ENCODE measurements at regions not wholly inside any gene's neighbourhood (a gene's known extent, or its start where the extent isn't known, plus 50 kb on each side); places are given as distances from the start of the nearest gene placed in this dataset.
A peak's percentile ranks its signal among the peaks of the same experiment; 100 is the strongest.

- no peaks in the 10 kb centered on the region for H3K9me3 ChIP-seq
- TF ChIP-seq EHMT2 (IDR thresholded peaks at IDR 0.05; ENCODE audit: low read depth) (no peak), SREBF2 (IDR thresholded peaks at IDR 0.05) (no peak), E2F6 (IDR thresholded peaks at IDR 0.05; ENCODE audit: borderline replicate concordance, low read depth) (no peak), CBX8 (IDR thresholded peaks at IDR 0.05) (no peak), ELK1 (IDR thresholded peaks at IDR 0.05; ENCODE audit: low read depth, low read length) (no peak), CEBPB (IDR thresholded peaks at IDR 0.05) (0 out of 4 replicates have a peak, but pooled peaks of 1 of the 2 experiments have one; percentile 7), NPAS2 (CRISPR knock-in tag; IDR thresholded peaks at IDR 0.05; ENCODE audit: borderline replicate concordance) (no peak), MAX (IDR thresholded peaks at IDR 0.05) (no peak)
- H3K4me2 ChIP-seq = no peak overlapping the region
- no peak overlapping the region for H3K4me3 ChIP-seq
- DNase-seq (ENCODE audit: low read depth in 1 of 2, low spot score in 1 of 2) = no peak
- no peaks in the 10 kb centered on the region for H3K4me1 ChIP-seq
- ChIA-PET CTCF (no interaction called here), POLR2A (no interaction called here)
- no peak for FAIRE-seq
- no peak for ATAC-seq
- 48% methylated on average over 1 of the region's 1 CpG for WGBS (ENCODE audit: missing lambda C conversion rate)
- no peak overlapping the region for H3K27ac ChIP-seq
Observed at GRCh38 chr3:105315144-105315543, 51.6 kb upstream of the ALCAM start.

- H3K4me3 ChIP-seq = no peak overlapping the region
- POLR2A ChIA-PET = no interaction called here
- no peak overlapping the region for H3K4me2 ChIP-seq
- no peaks in the 10 kb centered on the region for H3K9me3 ChIP-seq
- ATAC-seq (no peak), DNase-seq (ENCODE audit: low read depth in 1 of 2, low spot score in 1 of 2) (no peak), FAIRE-seq (no peak)
- TF ChIP-seq ELK1 (IDR thresholded peaks at IDR 0.05; ENCODE audit: low read depth, low read length) = no peak
- TF ChIP-seq TFCP2L1 (CRISPR knock-in tag; IDR thresholded peaks at IDR 0.05) = no peak
- no peak for TF ChIP-seq EHF (CRISPR knock-in tag; IDR thresholded peaks at IDR 0.05)
- no peak for TF ChIP-seq TP53 (CRISPR knock-in tag; IDR thresholded peaks at IDR 0.05)
- no peak for TF ChIP-seq HOXA7 (CRISPR knock-in tag; IDR thresholded peaks at IDR 0.05)
- TF ChIP-seq NR3C1 (IDR thresholded peaks at IDR 0.05) = no peak
- no peak for TF ChIP-seq ZSCAN20 (CRISPR knock-in tag; IDR thresholded peaks at IDR 0.05)
- TF ChIP-seq CHD2 (IDR thresholded peaks at IDR 0.05; ENCODE audit: low read length, partially characterized antibody) = no peak
- TF ChIP-seq PBX3 (IDR thresholded peaks at IDR 0.05) = no peak
- no peak for TF ChIP-seq CBX2 (IDR thresholded peaks at IDR 0.05; ENCODE audit: borderline replicate concordance, low read depth)
- TF ChIP-seq KDM5A (IDR thresholded peaks at IDR 0.05) = no peak
- no peak for TF ChIP-seq FOSB (CRISPR knock-in tag; IDR thresholded peaks at IDR 0.05)
- TF ChIP-seq BHLHE40 (IDR thresholded peaks at IDR 0.05; ENCODE audit: low read depth, low read length) = no peak
- CTCF ChIA-PET = interaction anchor here (1.1 kb wide), 1 partner anchor 9 kb away, joined by 3 read pairs; no protein-coding TSS in a partner anchor
- no peaks in the 10 kb centered on the region for H3K4me1 ChIP-seq
- H3K27ac ChIP-seq = no peak overlapping the region
- 62% methylated on average over 3 of the region's 3 CpGs for WGBS (ENCODE audit: missing lambda C conversion rate)
Observed at GRCh38 chr3:105315815-105316214, 50.9 kb upstream of the ALCAM start.

GRCh38 chr3:105316331-105316730 lies 50.4 kb upstream of the ALCAM start:
- Histone ChIP-seq H3K4me3 (no peak overlapping the region), H3K27ac (no peak overlapping the region), H3K9me3 (no peaks in the 10 kb centered on the region), H3K4me2 (no peak overlapping the region), H3K4me1 (no peaks in the 10 kb centered on the region)
- CTCF ChIA-PET = interaction anchor here (1.1 kb wide), 1 partner anchor 8 kb away, joined by 3 read pairs; no protein-coding TSS in a partner anchor
- no peak for FAIRE-seq
- WGBS (ENCODE audit: missing lambda C conversion rate) = 65% methylated on average over 2 of the region's 2 CpGs
- no peak for TF ChIP-seq ZSCAN20 (CRISPR knock-in tag; IDR thresholded peaks at IDR 0.05)
- no peak for TF ChIP-seq CHD2 (IDR thresholded peaks at IDR 0.05; ENCODE audit: low read length, partially characterized antibody)
- no peak for TF ChIP-seq ATOH8 (CRISPR knock-in tag; IDR thresholded peaks at IDR 0.05; ENCODE audit: low read depth)
- no peak for TF ChIP-seq ESRRA (IDR thresholded peaks at IDR 0.05; ENCODE audit: borderline replicate concordance, low read length)
- TF ChIP-seq GATA3 (IDR thresholded peaks at IDR 0.05; ENCODE audit: borderline replicate concordance) = no peak
- TF ChIP-seq ZFP36 (IDR thresholded peaks at IDR 0.05; ENCODE audit: borderline replicate concordance, partially characterized antibody) = no peak
- no peak for TF ChIP-seq EHF (CRISPR knock-in tag; IDR thresholded peaks at IDR 0.05)
- no peak for TF ChIP-seq NPAS2 (CRISPR knock-in tag; IDR thresholded peaks at IDR 0.05; ENCODE audit: borderline replicate concordance)
- no peak for TF ChIP-seq RCOR1 (IDR thresholded peaks at IDR 0.05; ENCODE audit: low read depth, low read length)
- no peak for TF ChIP-seq KDM5A (IDR thresholded peaks at IDR 0.05)
- no peak for TF ChIP-seq SREBF2 (IDR thresholded peaks at IDR 0.05)
- no peak for TF ChIP-seq HOXB13 (CRISPR knock-in tag; IDR thresholded peaks at IDR 0.05; ENCODE audit: low read depth)
- no peak for TF ChIP-seq MYC (IDR thresholded peaks at IDR 0.05; ENCODE audit: borderline replicate concordance, low read length)
- no peak for DNase-seq (ENCODE audit: low read depth in 1 of 2, low spot score in 1 of 2)
- no peak for ATAC-seq
- POLR2A ChIA-PET = no interaction called here

All from A549 (cell line).